Ovary (tissue), 3 donors: ENCODE measurements at regions not wholly inside any gene's neighbourhood (a gene's known extent, or its start where the extent isn't known, plus 50 kb on each side); places are given as distances from the start of the nearest gene placed in this dataset.

ENCODE experiments used
- POLR2A ChIP-seq: fragments of 450-650 bp; IDR thresholded peaks from one replicate; pipeline ENCODE4 v1.6.1; 2017; ENCODE audit warnings: antibody characterized with exemption, mild to moderate bottlenecking, moderate library complexity
- TF ChIP-seq, protein P1 (sequence below), 3 donors: fragments of 450-650 bp in 2 of 3; fragments of 200-600 bp in 1 of 3; IDR thresholded peaks; one replicate each; pipeline versions ENCODE4 v1.5.1 to v1.8.0; 2016 to 2022; ENCODE audit warnings: antibody characterized with exemption in 3 of 3, mild to moderate bottlenecking in 1 of 3
- donor health status: DM: no; HTN: no; CAD: no.

DNA sequence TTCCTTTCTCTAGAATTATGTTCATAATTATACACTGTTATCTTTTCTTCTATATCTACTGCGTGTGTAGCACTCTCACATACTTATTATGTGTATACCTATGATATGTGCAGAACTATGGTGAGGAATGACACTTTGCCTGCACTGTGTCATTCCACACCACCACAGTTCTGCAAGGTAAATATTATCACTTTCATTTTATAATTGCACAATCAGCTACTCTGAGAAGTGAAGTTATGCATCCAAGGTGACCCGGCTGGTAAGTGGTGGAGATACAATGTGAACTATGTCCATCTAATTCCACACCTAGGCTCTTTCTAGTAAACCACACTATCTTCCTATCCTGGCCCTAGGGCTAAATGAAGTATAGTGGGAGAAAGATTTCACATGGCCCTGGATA, 170.1 kb upstream of the ATP10B start:
- TF ChIP-seq, protein P1, sequence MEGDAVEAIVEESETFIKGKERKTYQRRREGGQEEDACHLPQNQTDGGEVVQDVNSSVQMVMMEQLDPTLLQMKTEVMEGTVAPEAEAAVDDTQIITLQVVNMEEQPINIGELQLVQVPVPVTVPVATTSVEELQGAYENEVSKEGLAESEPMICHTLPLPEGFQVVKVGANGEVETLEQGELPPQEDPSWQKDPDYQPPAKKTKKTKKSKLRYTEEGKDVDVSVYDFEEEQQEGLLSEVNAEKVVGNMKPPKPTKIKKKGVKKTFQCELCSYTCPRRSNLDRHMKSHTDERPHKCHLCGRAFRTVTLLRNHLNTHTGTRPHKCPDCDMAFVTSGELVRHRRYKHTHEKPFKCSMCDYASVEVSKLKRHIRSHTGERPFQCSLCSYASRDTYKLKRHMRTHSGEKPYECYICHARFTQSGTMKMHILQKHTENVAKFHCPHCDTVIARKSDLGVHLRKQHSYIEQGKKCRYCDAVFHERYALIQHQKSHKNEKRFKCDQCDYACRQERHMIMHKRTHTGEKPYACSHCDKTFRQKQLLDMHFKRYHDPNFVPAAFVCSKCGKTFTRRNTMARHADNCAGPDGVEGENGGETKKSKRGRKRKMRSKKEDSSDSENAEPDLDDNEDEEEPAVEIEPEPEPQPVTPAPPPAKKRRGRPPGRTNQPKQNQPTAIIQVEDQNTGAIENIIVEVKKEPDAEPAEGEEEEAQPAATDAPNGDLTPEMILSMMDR (IDR thresholded peaks at IDR 0.05), result no peak
- TF ChIP-seq POLR2A, result no peak
